GM18505 (cell line): ENCODE measurements at regions not wholly inside any gene's neighbourhood (a gene's known extent, or its start where the extent isn't known, plus 50 kb on each side); places are given as distances from the start of the nearest gene placed in this dataset.

ENCODE experiments used
- ATAC-seq: cut with Tn5 transposase; IDR thresholded peaks from one replicate; pipeline ENCODE4 v1.9.1; 2021; ENCODE audit not compliant: unreplicated experiment
- POLR2A ChIP-seq: IDR thresholded peaks from 4 replicates; pipeline ENCODE4 v1.6.1; 2011; ENCODE audit warnings: borderline replicate concordance; ENCODE audit not compliant: insufficient read depth, insufficient read length; ENCODE audit errors: extremely low read depth

GRCh38 chr4:117796677-117797076, 237.6 kb upstream of the NDST3 start:
- no peak for ATAC-seq
- no peak for TF ChIP-seq POLR2A

GRCh38 chr4:117800636-117801035, 233.7 kb upstream of the NDST3 start:
- ATAC-seq, result no peak
- no peak for TF ChIP-seq POLR2A

- no peak for TF ChIP-seq POLR2A
- no peak for ATAC-seq
Measured at GRCh38 chr4:117801756-117802155, 232.5 kb upstream of the NDST3 start.

GRCh38 chr4:117811731-117812130, 222.6 kb upstream of the NDST3 start:
- TF ChIP-seq POLR2A, result no peak
- no peak for ATAC-seq

- ATAC-seq, result no peak
- TF ChIP-seq POLR2A, result no peak
Measured at GRCh38 chr4:117814277-117815246, 219.7 kb upstream of the NDST3 start.

- TF ChIP-seq POLR2A, result no peak
- no peak for ATAC-seq
Measured at GRCh38 chr4:117817301-117817700, 217.0 kb upstream of the NDST3 start.

- TF ChIP-seq POLR2A, result no peak
- ATAC-seq, result no peak
Measured at GRCh38 chr4:117821834-117822233, 212.5 kb upstream of the NDST3 start.

- no peak for TF ChIP-seq POLR2A
- ATAC-seq, result no peak
Measured at GRCh38 chr4:117823388-117823787, 210.9 kb upstream of the NDST3 start.

- ATAC-seq, result no peak
- no peak for TF ChIP-seq POLR2A
Measured at GRCh38 chr4:117825600-117825999, 208.7 kb upstream of the NDST3 start.

- ATAC-seq, result no peak
- TF ChIP-seq POLR2A, result no peak
Measured at GRCh38 chr4:117831060-117831683, 203.1 kb upstream of the NDST3 start.

- no peak for TF ChIP-seq POLR2A
- no peak for ATAC-seq
Measured at GRCh38 chr4:117835566-117835965, 198.7 kb upstream of the NDST3 start.

GRCh38 chr4:117844594-117844993, 189.7 kb upstream of the NDST3 start:
- no peak for ATAC-seq
- no peak for TF ChIP-seq POLR2A

- TF ChIP-seq POLR2A, result no peak
Measured at GRCh38 chr4:117845270-117845669, 189.0 kb upstream of the NDST3 start.

GRCh38 chr4:117847849-117848248, 186.4 kb upstream of the NDST3 start:
- ATAC-seq, result no peak

More at GRCh38 chr4:117845270-117845669, 189.0 kb upstream of the NDST3 start:
- ATAC-seq, result no peak

GRCh38 chr4:117868201-117868600, 166.1 kb upstream of the NDST3 start:
- no peak for ATAC-seq
- no peak for TF ChIP-seq POLR2A

More at GRCh38 chr4:117847849-117848248, 186.4 kb upstream of the NDST3 start:
- TF ChIP-seq POLR2A, result no peak

GRCh38 chr4:117873779-117874178, 160.5 kb upstream of the NDST3 start:
- ATAC-seq, result no peak
- TF ChIP-seq POLR2A, result no peak
